ENCODE measurements at regions not wholly inside any gene's neighbourhood (a gene's known extent, or its start where the extent isn't known, plus 50 kb on each side); places are given as distances from the start of the nearest gene placed in this dataset.

DNA sequence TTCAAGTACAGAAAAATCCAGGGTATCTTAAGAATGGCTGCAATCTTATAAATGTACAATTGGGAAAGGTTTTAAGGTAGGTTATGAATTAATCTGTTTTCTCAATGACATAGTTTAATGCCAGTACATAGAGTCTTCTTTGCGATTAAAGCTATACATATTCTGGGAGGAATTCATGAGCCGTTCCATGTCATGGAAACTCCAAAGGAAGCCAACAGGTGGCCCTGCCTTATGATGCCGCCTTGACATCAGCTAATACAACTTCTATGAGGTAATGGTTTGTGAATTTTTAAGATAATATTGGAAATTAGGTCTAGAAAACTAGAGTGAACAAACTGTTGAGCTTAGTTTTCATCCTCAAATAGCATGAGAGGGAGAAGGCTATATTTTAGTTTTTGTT lies 713.4 kb downstream of the EFNA5 start:
- no peak for DNase-seq (ENCODE audit: low read depth, low spot score)
- no peak overlapping the region for H3K27ac ChIP-seq

DNA sequence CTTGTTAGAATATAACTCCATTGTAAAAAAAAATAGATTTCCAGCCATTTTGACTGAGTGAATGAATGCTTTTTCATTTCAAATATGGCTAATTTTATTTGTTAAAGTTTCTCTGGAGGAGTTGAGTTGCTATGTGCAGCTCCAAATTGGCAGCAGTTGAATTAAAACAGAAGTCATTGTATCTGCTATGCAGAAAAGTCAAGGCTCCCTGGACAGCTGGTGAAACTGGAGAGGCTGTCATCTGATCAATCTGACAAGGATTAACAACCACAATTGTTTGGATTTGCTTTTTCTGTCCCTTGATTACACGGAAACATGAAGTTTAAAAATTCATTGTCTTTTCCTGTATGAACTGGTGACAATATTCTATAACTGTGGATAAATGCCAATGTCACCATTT lies 713.9 kb downstream of the EFNA5 start:
- DNase-seq (ENCODE audit: low read depth, low spot score), result no peak
- H3K27ac ChIP-seq, result no peak overlapping the region

DNA sequence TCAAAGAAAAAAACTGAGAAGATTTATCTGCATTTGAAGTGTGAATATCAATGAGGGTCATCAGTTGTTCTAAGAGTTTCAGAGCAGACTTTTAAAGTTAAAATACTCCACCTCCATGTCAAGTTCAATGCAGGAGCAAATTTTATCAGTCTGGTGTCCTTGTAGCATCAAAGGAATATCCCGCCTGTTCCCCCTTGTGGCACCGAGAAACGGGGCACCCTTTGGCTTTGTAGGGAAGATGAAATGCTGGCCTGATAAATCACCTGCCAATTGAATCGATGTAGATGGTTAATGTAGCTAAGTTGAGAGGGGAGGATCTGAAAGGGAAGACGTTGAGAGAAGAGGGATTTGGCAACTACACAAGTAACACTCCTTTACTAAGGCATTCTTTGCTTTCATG lies 714.5 kb downstream of the EFNA5 start:
- H3K27ac ChIP-seq, result no peak overlapping the region
- DNase-seq (ENCODE audit: low read depth, low spot score), result no peak

DNA sequence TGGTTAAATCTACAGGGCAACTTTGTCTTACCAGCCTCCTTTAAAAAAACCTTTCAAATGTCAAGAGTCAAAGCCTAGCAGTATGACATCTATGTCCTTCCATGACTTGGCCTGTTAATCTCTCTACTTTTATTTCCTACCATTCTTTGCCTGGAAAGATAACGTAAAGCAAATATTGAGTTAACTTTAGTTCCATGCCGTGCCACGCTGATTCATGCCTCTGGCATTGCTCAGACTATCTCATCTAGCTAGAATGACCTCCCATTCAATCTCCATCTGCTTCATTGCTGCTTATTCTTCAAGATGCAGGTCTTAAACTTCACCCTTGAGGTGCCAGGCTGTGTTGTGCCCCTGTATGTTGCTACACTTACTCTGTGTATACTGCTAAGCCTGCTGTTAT lies 729.8 kb downstream of the EFNA5 start:
- no peak overlapping the region for H3K27ac ChIP-seq
- DNase-seq (ENCODE audit: low read depth, low spot score), result no peak

DNA sequence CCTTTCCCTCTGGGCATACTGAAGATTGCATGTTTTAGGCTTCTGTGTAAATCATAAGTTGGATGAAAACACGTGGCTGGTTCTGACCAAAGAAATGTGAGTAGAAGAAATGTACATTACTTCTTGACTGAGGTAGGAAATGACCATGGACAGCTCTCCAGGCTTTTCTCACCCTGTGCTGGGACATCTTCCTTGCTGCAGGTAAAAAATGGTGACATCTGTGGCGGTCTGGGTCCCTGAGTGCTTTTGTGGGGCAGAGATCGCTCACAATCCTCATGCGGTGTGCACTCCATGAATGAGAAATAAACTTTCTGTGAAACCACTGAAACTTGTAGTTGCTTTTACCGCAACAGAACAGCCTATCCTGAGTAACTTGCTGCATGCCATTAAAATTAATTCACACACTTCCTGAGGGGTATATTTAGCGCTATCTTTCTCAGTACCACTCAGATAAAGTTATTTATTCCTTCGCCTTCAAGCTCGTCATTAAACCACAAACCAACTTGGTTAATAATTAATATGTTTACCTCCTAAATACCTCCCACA lies 730.4 kb downstream of the EFNA5 start:
- no peak for DNase-seq (ENCODE audit: low read depth, low spot score)
- no peak overlapping the region for H3K27ac ChIP-seq

DNA sequence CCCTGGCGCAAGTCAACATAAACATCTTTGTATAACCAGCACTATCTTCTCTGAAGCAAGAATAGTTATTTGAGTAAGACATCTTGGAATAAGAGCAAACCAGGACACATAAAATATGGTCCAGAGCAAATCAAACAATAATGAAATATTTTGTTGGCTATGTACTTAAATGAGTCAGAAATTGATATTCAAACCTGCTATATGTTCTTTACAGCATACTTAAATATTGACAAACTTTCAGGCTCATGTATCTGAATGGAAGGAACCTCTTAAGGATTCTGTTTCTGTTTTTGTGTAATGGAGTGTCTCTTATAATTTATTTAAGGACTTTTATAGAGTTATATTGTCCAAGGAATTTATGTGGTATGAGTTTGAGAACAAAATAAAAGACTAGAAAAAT lies 747.3 kb downstream of the EFNA5 start:
- no peak for DNase-seq (ENCODE audit: low read depth, low spot score)
- no peak overlapping the region for H3K27ac ChIP-seq

DNA sequence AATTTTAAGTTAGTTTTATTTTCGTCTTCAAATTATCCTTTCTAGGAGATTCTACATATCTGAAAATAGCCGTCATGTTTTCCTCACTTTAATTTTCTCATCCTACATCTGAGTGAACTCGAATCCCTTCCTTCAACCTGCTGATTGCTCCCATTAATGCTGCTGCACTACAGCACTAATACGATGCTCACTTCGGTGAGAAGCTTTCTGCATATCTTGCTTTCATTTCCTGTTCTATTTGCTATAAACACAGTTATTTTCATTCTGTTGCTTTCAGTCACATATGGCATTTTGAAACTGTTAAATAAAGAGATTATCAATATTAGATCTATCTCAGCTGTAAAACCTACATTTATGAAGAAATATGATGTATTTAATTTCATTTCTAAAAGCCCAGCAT lies 749.2 kb downstream of the EFNA5 start:
- H3K27ac ChIP-seq, result no peak overlapping the region
- DNase-seq (ENCODE audit: low read depth, low spot score), result no peak

DNA sequence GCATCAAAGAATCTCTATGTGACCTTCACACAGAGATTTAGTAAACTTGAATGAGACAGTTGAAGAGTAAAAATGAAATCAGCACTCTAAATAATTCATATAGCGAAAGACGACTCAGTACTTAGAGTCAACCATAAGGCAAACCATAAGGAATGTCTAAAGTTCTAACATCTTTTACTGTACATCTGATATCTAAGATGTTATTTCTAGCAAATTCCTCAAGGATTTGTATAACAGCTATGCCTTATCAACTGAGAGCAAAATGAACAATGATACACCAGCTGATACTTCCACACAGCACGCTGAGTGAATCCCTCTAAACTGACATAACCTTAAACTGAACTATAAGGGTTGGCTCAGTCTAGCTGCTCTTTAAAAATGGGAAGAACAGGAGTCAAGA lies 760.3 kb downstream of the EFNA5 start:
- DNase-seq (ENCODE audit: low read depth, low spot score), result no peak
- H3K27ac ChIP-seq, result no peak overlapping the region

DNA sequence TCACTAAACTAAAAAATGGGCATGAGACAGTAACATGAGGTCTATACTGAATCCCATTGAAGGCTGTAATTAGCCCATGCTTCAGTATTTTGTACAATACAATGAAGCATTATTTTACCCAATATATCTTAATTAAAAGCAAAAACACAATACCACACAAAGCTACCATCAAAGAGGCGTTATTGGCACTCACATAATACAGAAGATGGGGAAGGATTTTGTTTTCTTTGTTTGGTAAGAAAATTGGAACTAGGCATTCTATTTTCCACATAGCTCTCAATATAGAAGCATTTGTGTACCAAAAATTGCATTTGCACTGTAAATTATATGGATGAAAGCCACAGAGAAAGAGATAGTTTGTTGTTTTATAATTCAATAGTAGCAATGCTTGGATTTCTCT lies 761.0 kb downstream of the EFNA5 start:
- no peak for DNase-seq (ENCODE audit: low read depth, low spot score)
- no peak overlapping the region for H3K27ac ChIP-seq

DNA sequence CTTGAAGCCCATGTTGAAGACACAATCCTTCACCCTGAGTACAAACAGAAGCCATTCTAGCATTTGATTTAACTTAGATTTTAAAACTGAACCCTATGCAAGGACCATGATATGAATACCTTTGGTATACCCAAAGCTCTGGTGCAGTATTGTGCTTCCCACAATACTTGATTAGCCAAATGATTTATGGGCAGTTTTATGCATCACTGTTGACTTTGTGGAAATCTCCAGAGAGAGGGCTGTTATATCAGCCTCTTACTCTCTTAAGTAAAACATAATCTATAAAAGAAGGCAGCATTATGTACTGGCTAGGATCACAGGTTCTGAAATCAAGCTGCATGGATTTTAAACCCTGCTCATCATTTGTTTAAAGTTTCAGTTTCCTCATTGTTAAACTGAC lies 762.8 kb downstream of the EFNA5 start:
- no peak overlapping the region for H3K27ac ChIP-seq
- DNase-seq (ENCODE audit: low read depth, low spot score), result no peak

DNA sequence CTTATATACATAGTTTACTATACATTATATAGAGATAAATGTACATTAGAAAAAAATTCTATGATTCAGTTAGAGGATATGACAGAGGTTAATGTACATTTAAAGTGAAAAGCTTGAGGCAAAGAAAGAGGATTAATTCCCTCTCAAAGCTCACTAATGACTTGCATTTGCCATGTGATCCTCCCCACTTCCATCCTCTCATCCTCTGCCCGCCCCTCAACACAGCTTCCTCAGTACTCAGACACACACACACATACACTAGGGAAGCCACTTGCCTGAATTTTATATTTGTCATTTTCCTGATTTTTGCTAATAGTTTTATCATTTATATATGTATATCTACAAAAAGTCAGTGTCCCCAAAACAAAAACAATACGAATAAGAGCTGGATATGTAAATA lies 764.5 kb downstream of the EFNA5 start:
- no peak for DNase-seq (ENCODE audit: low read depth, low spot score)
- H3K27ac ChIP-seq, result no peak overlapping the region

DNA sequence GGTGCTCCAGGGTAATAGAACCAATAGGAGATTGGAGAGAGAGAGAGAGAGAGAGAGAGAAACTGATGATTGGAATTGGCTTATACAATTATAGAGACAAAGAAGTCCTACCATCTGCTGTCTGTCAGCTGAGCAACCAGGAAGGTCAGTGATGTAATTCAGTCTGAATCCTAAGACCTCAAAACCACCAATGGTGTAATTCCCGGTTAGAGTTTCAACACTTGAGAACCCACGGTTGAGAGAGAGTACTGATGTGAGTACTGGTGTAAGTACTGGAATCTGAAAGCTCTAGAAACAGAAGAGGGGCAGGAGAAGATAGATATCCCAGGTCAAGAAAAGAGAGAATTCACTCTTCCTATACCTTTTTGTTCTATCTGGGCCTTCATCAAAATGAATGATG lies 775.8 kb downstream of the EFNA5 start:
- no peak overlapping the region for H3K27ac ChIP-seq
- no peak for DNase-seq (ENCODE audit: low read depth, low spot score)

DNA sequence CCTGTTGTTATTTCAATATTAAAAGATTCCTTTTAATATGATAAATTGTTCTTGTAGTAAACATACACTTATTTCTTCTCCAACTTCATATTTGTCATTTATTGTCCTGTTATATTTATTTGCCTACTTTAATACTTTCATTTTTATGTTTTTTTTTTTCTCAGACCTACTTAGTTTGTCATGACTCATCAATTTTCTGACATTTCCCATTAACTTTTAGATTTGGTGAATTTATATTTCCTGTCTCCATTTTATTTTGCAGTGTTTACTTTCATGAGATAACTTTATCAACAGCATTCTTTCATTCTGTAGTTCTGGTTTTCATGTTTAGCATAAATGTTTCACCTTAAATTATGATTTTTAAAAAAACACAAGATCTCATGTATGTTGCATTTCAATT lies 788.7 kb downstream of the EFNA5 start:
- H3K27ac ChIP-seq, result no peak overlapping the region
- no peak for DNase-seq (ENCODE audit: low read depth, low spot score)

DNA sequence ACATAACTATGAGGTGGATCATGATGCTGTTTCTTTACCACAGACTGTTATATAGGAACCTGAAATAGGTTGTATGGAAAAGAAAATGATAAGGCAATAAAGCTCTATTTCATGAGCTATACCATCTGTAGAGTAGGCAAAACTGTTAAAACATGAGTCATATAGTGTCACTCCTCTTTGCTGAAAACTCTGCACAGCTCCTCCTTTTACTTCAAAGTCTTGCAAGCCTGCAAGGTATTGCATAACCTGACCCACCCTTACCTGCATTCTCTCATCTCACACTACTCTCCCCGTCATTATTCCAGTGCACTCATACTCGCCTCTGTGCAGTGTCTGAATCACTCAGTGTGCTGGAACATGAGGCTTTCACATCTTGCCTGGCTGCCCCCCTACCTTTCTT lies 790.1 kb downstream of the EFNA5 start:
- DNase-seq (ENCODE audit: low read depth, low spot score), result peak; percentile 90
- H3K27ac ChIP-seq, result peak overlapping the region; percentile 23

DNA sequence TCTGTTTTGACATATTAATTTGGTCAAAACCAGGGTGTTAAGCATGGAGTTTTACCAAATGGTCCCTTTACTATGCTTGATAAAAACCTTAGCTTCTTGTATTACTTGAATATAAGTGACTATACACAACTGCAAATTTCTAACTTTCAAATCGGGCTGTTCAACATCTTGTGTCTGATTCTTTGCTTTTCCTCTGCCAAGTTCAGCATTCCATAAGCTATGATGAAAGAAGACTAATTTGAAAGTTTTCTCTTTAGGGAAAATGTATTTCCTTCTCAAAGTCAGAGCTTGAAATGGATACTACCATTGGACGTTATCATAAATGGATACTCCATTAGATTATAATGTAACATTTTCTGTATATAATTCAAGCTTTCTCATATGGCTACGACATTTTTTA lies 792.9 kb downstream of the EFNA5 start:
- H3K27ac ChIP-seq, result no peak overlapping the region
- DNase-seq (ENCODE audit: low read depth, low spot score), result no peak

DNA sequence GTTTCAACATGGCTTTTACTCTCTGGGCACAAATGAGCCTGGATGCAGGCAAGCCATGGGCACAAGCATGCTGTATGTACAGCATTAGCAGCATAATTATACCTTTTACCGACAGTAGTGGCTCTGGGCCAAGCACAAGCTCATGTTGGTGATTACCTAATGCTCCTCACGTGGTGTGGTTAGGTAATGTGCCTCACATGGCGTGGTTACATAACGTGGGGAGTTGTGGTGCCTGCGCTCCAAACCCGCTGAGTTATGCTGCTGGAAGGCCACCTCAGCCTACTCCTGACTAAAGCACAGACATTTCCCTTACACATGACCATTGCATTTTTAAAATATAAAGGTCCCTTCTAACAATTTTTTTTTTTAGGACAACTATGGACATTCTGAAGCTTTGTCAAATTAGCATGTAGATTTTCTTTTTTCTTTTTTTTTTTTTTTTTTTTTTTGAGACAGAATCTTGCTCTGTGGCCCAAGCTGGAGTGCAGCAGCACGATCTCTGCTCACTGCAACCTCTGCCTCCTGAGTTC lies 794.0 kb downstream of the EFNA5 start:
- DNase-seq (ENCODE audit: low read depth, low spot score), result no peak
- no peak overlapping the region for H3K27ac ChIP-seq

DNA sequence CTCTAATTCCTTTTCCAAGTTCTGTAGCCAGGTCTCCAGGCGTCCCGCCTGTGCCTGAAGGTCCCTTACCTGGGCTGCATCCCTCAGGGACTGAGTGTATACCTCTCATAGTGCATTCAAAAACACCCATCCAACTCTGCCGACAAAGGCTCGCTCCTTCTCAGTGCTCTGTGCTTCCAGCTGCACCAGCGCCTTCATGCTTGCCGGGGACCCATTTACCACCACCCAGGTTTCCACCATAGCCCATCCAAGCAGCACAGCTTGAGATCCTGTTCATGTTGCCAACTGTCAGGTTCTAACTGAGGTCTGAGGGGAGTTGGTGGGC lies 794.5 kb downstream of the EFNA5 start:
- no peak for DNase-seq (ENCODE audit: low read depth, low spot score)
- H3K27ac ChIP-seq, result no peak overlapping the region

DNA sequence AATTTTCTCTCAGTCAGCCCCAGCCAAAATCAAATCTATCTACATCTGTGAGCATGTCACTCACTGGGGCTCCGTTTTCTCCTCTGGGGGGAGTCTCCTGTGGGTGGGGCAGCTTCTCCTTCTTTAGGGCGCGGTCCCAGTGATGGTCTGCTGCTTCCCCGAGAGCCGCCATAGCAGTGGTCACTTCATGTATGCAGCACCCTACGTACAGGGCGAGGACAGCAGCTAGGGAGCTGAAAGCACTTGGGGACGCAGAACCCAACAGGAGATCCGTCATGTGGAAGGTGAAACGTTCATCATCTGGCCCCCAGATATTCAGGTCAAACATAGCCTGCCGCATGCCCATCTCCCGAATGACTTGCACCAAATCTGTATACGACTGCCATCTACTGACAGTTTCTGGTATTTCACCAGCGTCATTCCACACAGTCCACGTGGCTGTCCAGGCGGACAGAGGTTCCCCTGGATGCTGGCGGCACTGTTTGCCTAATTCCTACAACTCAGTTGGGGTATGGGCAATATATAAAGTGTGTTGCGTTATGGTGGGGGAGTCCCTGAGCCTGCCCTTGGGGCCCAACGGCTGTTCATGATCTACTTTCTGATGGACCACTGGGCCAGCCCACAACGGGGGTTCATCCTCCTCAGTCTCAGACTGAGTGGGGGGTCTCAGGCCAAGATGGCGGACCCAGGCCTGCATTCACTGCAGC lies 795.0 kb downstream of the EFNA5 start:
- H3K27ac ChIP-seq, result no peak overlapping the region
- no peak for DNase-seq (ENCODE audit: low read depth, low spot score)

DNA sequence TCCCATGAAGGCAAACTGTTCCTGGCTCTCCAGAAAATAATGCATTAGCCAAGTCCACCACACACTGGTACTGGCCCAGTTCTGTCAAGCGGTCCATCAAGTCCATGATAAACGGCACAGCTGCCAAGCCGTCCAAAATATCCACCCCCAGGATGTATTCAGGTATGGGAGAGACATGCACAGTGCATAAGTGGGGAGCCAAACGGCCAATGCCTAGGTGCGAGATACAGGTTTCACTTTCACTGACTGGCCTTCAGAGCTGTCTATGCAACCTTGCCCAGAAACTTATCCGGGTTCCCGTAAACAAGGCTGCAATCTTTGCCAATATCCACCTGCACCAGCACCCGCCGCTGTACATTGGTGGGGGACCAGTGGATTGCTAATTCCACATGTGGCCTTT lies 795.8 kb downstream of the EFNA5 start:
- H3K27ac ChIP-seq, result no peak overlapping the region
- no peak for DNase-seq (ENCODE audit: low read depth, low spot score)

DNA sequence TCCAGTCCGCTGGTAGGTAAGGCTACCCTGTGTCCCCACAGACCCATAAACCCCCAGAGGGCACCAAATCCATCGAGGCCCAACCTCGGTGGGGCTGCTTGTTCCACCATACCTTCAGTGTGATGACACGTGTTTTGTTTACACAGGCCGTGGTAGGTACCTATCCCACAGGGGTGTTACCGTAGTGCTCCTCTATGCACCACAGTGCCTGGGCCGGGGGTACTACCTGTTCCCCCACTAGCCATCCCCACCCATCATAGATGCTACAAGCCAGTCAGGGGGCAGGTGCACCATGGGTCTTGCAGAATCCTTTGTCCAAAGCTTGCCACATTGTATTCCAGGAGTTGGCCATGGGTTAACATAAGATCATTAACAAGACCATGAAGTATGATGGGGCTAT lies 796.2 kb downstream of the EFNA5 start:
- no peak for DNase-seq (ENCODE audit: low read depth, low spot score)
- no peak overlapping the region for H3K27ac ChIP-seq

DNA sequence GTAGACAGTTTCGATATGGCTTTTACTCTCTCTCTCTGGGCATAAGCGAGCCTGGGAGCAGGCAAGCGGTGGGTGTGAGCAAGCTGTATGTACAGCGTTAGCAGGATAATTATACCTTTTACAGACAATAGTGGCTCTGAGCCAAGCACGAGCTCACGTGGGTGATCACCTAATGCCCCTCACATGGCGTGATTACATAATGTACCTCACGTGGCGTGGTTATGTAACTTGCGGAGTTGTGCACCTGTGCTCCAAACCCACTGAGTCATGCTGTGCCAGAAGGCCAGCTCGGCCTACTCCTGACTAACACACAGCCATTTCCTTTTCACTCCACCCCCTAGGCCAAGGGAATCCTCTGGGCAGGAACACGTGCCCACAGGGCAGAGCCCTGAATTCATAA lies 797.2 kb downstream of the EFNA5 start:
- H3K27ac ChIP-seq, result peak overlapping the region; percentile 28
- peak; percentile 43 for DNase-seq (ENCODE audit: low read depth, low spot score)

DNA sequence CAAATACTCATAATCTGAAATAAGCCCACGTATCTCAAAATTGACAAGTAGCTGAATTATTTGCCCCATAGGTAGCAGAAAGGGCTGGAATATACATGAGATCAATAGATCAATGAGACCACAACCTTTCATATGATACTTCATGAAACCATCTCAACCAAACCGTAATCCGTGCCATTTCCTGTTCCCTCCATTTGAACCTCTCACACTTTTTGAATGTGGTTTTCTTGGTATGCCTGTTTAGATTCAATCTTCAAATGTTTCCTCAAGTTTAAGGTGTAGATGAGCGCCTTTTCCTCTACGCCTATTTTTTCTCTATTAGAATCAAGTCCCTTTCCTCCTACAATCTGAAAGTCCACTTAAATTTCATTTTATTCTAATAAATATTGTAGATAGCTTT lies 805.5 kb downstream of the EFNA5 start:
- no peak for DNase-seq (ENCODE audit: low read depth, low spot score)
- no peak overlapping the region for H3K27ac ChIP-seq
